Peyer's patch (tissue), 4 donors: ENCODE measurements at regions not wholly inside any gene's neighbourhood (a gene's known extent, or its start where the extent isn't known, plus 50 kb on each side); places are given as distances from the start of the nearest gene placed in this dataset.
"Not testable (repeated sequence)": the region's sequence is repeated elsewhere in the genome, so short reads cannot be mapped to it uniquely, and the experiment has no call there.

Experiments used
- DNase-seq, 3 donors: peaks; one replicate each; pipeline ENCODE4 v3.0.0-alpha.2; 2017 to 2019
- H3K27ac ChIP-seq, 4 donors: fragments of 200-600 bp; sonication (generic); one replicate each; pipeline ENCODE4 v1.5.1; 2016 to 2019
- H3K27me3 ChIP-seq, 2 donors: fragments of 200-600 bp; sonication (generic); one replicate each; pipeline ENCODE4 v1.5.1; 2019
- H3K36me3 ChIP-seq, 3 donors: fragments of 200-600 bp; sonication (generic); one replicate each; pipeline ENCODE4 v1.5.1; 2016 to 2019
- H3K4me1 ChIP-seq, 4 donors: fragments of 200-600 bp; sonication (generic); one replicate each; pipeline ENCODE4 v1.5.1; 2016 to 2019
- H3K4me3 ChIP-seq, 4 donors: fragments of 200-600 bp; sonication (generic); 1 replicate in 3 of 4; 2 replicates in 1 of 4; pipeline ENCODE4 v1.5.1; 2016 to 2019; ENCODE audit warnings: mild to moderate bottlenecking in 1 of 4
- H3K9me3 ChIP-seq, 4 donors: fragments of 200-600 bp; sonication (generic); one replicate each; pipeline ENCODE4 v1.5.1; 2016 to 2019; ENCODE audit warnings: mild to moderate bottlenecking in 1 of 4
- POLR2A ChIP-seq, 2 donors: fragments of 450-650 bp; IDR thresholded peaks; one replicate each; pipeline ENCODE4 v1.5.1; 2017; ENCODE audit warnings: antibody characterized with exemption in 2 of 2, mild to moderate bottlenecking in 2 of 2, moderate library complexity in 2 of 2
- TF ChIP-seq, protein P1 (sequence below), 6 experiments: fragments of 450-650 bp in 4 of 6; fragments of 200-600 bp in 2 of 6; sonication (generic) in 1 of 6; IDR thresholded peaks; one replicate each; pipeline ENCODE4 v1.5.1; 2017 to 2019; ENCODE audit warnings: antibody characterized with exemption in 6 of 6, mild to moderate bottlenecking in 3 of 6, moderate library complexity in 1 of 6

DNA sequence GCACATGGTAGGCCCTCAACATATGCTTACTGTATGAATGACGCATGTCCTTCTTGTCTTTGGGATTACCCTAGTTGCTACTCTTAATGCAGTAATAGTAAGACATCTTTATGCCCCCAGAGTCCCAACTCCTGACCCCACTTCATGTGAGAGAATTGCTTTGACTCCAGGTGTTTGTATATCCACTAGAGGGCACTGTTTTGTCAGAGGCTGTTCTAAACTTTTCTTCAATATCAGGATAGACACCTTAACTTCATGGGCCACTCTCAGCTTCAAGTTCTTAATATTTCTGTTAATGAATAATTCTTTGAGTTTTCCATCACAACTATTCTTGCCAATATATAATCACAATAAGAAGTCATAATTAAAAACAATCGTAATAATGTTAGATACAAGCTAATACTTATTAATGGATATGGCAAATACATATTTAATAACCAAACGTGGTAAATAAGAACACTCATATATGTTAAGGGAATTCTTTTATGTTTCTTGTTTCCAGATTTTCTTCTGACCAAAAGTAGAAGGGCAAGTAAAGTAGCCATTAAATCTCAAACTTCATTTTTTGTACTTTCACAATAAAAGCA is 337.2 kb upstream of the DNAJC19 start:
- no peak for TF ChIP-seq POLR2A (IDR thresholded peaks at IDR 0.05)
- TF ChIP-seq, protein P1, sequence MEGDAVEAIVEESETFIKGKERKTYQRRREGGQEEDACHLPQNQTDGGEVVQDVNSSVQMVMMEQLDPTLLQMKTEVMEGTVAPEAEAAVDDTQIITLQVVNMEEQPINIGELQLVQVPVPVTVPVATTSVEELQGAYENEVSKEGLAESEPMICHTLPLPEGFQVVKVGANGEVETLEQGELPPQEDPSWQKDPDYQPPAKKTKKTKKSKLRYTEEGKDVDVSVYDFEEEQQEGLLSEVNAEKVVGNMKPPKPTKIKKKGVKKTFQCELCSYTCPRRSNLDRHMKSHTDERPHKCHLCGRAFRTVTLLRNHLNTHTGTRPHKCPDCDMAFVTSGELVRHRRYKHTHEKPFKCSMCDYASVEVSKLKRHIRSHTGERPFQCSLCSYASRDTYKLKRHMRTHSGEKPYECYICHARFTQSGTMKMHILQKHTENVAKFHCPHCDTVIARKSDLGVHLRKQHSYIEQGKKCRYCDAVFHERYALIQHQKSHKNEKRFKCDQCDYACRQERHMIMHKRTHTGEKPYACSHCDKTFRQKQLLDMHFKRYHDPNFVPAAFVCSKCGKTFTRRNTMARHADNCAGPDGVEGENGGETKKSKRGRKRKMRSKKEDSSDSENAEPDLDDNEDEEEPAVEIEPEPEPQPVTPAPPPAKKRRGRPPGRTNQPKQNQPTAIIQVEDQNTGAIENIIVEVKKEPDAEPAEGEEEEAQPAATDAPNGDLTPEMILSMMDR (IDR thresholded peaks at IDR 0.05): peak in 4 of 6 experiments; percentile 17 to 45 (median 40)
- Histone ChIP-seq H3K4me1 (no peaks in the 10 kb centered on the region), H3K27me3 (no peaks in the 10 kb centered on the region), H3K9me3 (no peaks in the 10 kb centered on the region), H3K36me3 (no peaks in the 10 kb centered on the region), H3K27ac (no peak overlapping the region), H3K4me3 (no peak overlapping the region)
- no peak for DNase-seq

DNA sequence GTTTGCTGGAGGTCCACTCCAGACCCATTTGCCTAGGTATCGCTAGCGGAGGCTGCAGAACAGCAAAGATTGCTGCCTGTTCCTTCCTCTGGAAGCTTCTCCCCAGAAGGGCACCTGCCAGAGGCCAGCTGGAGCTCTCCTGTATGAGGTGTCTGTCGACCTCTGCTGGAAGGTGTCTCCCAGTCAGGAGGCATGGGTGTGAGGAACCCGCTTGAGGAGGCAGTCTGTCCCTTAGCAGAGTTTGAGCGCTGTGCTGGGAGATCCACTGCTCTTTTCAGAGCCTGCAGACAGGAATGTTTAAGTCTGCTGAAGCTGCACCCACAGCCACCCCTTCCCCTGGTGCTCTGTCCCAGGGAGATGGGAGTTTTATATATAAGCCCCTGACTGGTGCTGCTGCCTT is 335.0 kb upstream of the DNAJC19 start:
- not testable (repeated sequence) for H3K4me1 ChIP-seq, H3K36me3 ChIP-seq, DNase-seq, H3K27me3 ChIP-seq, H3K27ac ChIP-seq, H3K4me3 ChIP-seq, H3K9me3 ChIP-seq

- Histone ChIP-seq H3K27ac (no peak overlapping the region), H3K36me3 (no peaks in the 10 kb centered on the region), H3K27me3 (no peaks in the 10 kb centered on the region), H3K4me1 (no peaks in the 10 kb centered on the region), H3K9me3 (no peaks in the 10 kb centered on the region), H3K4me3 (no peak overlapping the region)
- no peak for DNase-seq
- TF ChIP-seq, protein P1 (IDR thresholded peaks at IDR 0.05): no peak
- no peak for TF ChIP-seq POLR2A (IDR thresholded peaks at IDR 0.05)
Measured at GRCh38 chr3:181318321-181318720, 328.8 kb upstream of the DNAJC19 start.

- DNase-seq: no peak
Measured at GRCh38 chr3:181317508-181317907, 328.0 kb upstream of the DNAJC19 start.

DNA sequence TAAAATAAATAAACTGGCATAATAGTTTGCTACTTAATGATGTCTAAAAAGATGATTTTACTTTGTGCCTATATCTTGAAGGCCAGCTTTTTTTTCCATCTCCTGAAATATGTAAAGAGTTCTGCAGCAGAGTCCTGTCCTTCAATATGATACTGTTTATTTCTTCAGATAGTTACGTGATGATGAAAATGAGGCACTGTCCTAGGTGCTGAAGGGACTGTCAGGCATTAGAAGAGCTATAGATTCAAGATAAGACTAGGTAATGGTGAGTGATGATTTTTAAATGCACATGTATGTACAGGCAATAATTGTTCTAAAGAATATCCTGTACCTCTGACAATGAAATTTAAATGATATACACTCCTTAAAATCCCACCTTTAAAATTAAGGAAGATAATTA is 326.9 kb upstream of the DNAJC19 start:
- Histone ChIP-seq H3K27me3 (no peaks in the 10 kb centered on the region), H3K4me1 (no peaks in the 10 kb centered on the region), H3K36me3 (no peaks in the 10 kb centered on the region), H3K9me3 (no peaks in the 10 kb centered on the region), H3K4me3 (no peak overlapping the region), H3K27ac (no peak overlapping the region)
- TF ChIP-seq, protein P1 (IDR thresholded peaks at IDR 0.05): no peak
- TF ChIP-seq POLR2A (IDR thresholded peaks at IDR 0.05): no peak
- no peak for DNase-seq

More at GRCh38 chr3:181317508-181317907, 328.0 kb upstream of the DNAJC19 start:
- no peak for TF ChIP-seq POLR2A (IDR thresholded peaks at IDR 0.05)
- TF ChIP-seq, protein P1 (IDR thresholded peaks at IDR 0.05): no peak
- Histone ChIP-seq H3K27ac (no peak overlapping the region), H3K4me1 (no peaks in the 10 kb centered on the region), H3K27me3 (no peaks in the 10 kb centered on the region), H3K36me3 (no peaks in the 10 kb centered on the region), H3K9me3 (no peaks in the 10 kb centered on the region), H3K4me3 (no peak overlapping the region)

DNA sequence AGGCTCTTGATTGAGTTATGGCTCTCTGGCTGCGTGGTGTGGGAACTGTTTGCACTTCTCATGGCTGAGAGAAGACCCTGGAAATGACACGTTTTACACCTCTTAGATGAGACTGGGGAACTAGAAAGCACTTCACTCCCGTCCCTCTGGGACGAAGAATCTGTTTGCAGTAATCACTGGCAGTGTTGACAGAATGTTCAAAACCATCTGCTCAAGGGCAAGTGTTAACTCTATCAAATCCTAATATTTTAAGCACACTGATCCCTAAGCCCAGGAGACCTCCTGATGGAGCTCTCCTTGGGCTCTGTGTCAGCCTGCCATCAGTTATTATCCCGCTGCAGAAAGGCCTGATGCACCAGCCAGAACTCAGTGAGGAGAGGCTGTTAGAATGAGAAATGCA is 323.8 kb upstream of the DNAJC19 start:
- DNase-seq: no peak
- H3K9me3 ChIP-seq: no peaks in the 10 kb centered on the region
- H3K4me3 ChIP-seq: no peak overlapping the region
- H3K27ac ChIP-seq: no peak overlapping the region
- TF ChIP-seq, protein P1 (IDR thresholded peaks at IDR 0.05): no peak
- no peak for TF ChIP-seq POLR2A (IDR thresholded peaks at IDR 0.05)
- no peaks in the 10 kb centered on the region for H3K36me3 ChIP-seq
- no peaks in the 10 kb centered on the region for H3K4me1 ChIP-seq
- no peaks in the 10 kb centered on the region for H3K27me3 ChIP-seq
